ENCODE measurements at regions not wholly inside any gene's neighbourhood (a gene's known extent, or its start where the extent isn't known, plus 50 kb on each side); places are given as distances from the start of the nearest gene placed in this dataset.

GRCh38 chr11:131297441-131297840 lies 73.0 kb upstream of the NTM start (continued):
- TF ChIP-seq SREBF1 (IDR thresholded peaks at IDR 0.05; ENCODE audit: low read length) (no peak), SIN3A (IDR thresholded peaks at IDR 0.05; ENCODE audit: low read depth, low read length) (no peak)

GRCh38 chr11:131299598-131300438 lies 70.6 kb upstream of the NTM start:
- Histone ChIP-seq H3K9me3 (replicated peaks; ENCODE audit: control insufficient read depth, insufficient read depth, low read length) (no peaks in the 10 kb centered on the region), H2AFZ (ENCODE audit: control insufficient read depth, low read depth, low read length) (no peak overlapping the region), H3K4me1 (ENCODE audit: control insufficient read depth, insufficient read depth, low read length) (no peaks in the 10 kb centered on the region), H3K9ac (ENCODE audit: control insufficient read depth, insufficient read depth, low read length) (no peak overlapping the region), H3K27me3 (replicated peaks in 1 of 2; ENCODE audit: control insufficient read depth in 2 of 2, insufficient read depth in 2 of 2, low read length in 1 of 2) (peaks cover 2 to 4% of the 10 kb centered on the region in 2 experiments; a peak in 3 of 4 replicates), H3K27ac (ENCODE audit: control insufficient read depth, insufficient read depth) (no peak overlapping the region), H3K79me2 (ENCODE audit: control insufficient read depth, insufficient read depth, low read length) (no peaks in the 10 kb centered on the region), H4K20me1 (ENCODE audit: control insufficient read depth, insufficient read depth) (no peaks in the 10 kb centered on the region), H3K4me3 (no peak overlapping the region), H3K36me3 (ENCODE audit: control insufficient read depth in 2 of 2, insufficient read depth in 2 of 2, low read length in 1 of 2) (no peaks in the 10 kb centered on the region), H3K4me2 (ENCODE audit: control insufficient read depth, insufficient read depth) (no peak overlapping the region)
- intact Hi-C loops (cut with micrococcal nuclease; ENCODE audit: unreplicated experiment): no loop called here
- no peak for FAIRE-seq
- POLR2A ChIA-PET: no interaction called here
- in situ Hi-C loops (cut with MboI): no loop called here
- SMC1A ChIA-PET (ENCODE audit: uncharacterized antibody, unreplicated experiment): no interaction called here
- RAD21 ChIA-PET (ENCODE audit: unreplicated experiment): no interaction called here
- BruUV-seq (replicated peaks): no TSS peak
- ATAC-seq: no peak
- DNase-seq (ENCODE audit: low read depth, low spot score): no peak
- WGBS (ENCODE audit: insufficient coverage, insufficient replicate concordance, low lambda C conversion rate, missing lambda C conversion rate): 16% methylated on average over 13 of the region's 13 CpGs
- CTCF ChIA-PET: no interaction called here
- TF ChIP-seq ZBTB33 (IDR thresholded peaks at IDR 0.05) (no peak), NRF1 (conservative IDR thresholded peaks at IDR 0.05; ENCODE audit: low read depth, low read length) (no peak), RAD51 (IDR thresholded peaks at IDR 0.05) (no peak), IRF3 (IDR thresholded peaks at IDR 0.05) (no peak), RUNX3 (IDR thresholded peaks at IDR 0.05; ENCODE audit: low read length) (no peak), PML (IDR thresholded peaks at IDR 0.05; ENCODE audit: low read length) (no peak), ZNF24 (IDR thresholded peaks at IDR 0.05) (no peak), POU2F2 (IDR thresholded peaks at IDR 0.05; ENCODE audit: borderline replicate concordance, low read depth, low read length) (no peak), TARDBP (IDR thresholded peaks at IDR 0.05; ENCODE audit: borderline replicate concordance) (no peak), ZNF384 (IDR thresholded peaks at IDR 0.05; ENCODE audit: borderline replicate concordance, low read depth, low read length) (no peak), MYC (IDR thresholded peaks at IDR 0.05; ENCODE audit: insufficient read depth, insufficient read length, insufficient replicate concordance, low read length, severe bottlenecking) (no peak), NR2F1 (conservative IDR thresholded peaks at IDR 0.05) (no peak), ZBTB11 (CRISPR knock-in tag; IDR thresholded peaks at IDR 0.05) (no peak), SMAD1 (IDR thresholded peaks at IDR 0.05; ENCODE audit: low read depth, partially characterized antibody) (no peak), SUPT20H (IDR thresholded peaks at IDR 0.05; ENCODE audit: borderline replicate concordance, control insufficient read depth, low read depth, low read length) (no peak), PAX5 (IDR thresholded peaks at IDR 0.05; ENCODE audit: borderline replicate concordance, low read depth, low read length) (no peak)

Measured in GM12878 (cell line).